Gastrocnemius medialis (tissue), 4 donors: ENCODE measurements at regions not wholly inside any gene's neighbourhood (a gene's known extent, or its start where the extent isn't known, plus 50 kb on each side); places are given as distances from the start of the nearest gene placed in this dataset.

Source experiments
- POLR2A ChIP-seq, 2 donors: fragments of 450-650 bp; IDR thresholded peaks; one replicate each; pipeline ENCODE4 v1.6.1; 2017; ENCODE audit warnings: antibody characterized with exemption in 2 of 2, mild to moderate bottlenecking in 2 of 2, moderate library complexity in 2 of 2
- TF ChIP-seq, protein P1 (sequence below), 5 experiments: fragments of 450-650 bp in 3 of 5; fragments of 200-600 bp in 2 of 5; sonication (generic) in 2 of 5; IDR thresholded peaks in 4 of 5; conservative IDR thresholded peaks in 1 of 5; 1 replicate in 4 of 5; 2 replicates in 1 of 5; pipeline ENCODE4 v1.5.1; 2016 to 2019; ENCODE audit warnings: antibody characterized with exemption in 5 of 5, mild to moderate bottlenecking in 3 of 5, moderate library complexity in 3 of 5

DNA sequence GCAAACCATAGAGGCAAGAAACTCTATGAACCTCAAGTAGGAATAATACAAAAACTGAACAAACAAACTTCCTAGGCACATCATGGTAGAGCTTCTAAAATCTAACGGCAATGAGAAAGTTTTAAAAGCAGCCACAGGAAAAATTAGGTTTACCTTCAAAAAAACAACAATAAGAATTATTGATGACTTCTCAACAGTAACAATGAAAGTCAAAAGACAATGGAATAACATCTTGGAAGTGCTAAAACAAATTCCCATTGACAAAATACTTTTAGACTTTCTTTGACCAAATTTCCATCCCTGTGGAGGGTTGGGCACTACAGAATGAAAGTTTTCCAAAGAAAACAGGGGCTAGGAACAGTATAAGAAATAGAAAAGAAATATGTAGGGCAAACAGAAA, 222.9 kb upstream of the ERCC4 start:
- TF ChIP-seq, protein P1, sequence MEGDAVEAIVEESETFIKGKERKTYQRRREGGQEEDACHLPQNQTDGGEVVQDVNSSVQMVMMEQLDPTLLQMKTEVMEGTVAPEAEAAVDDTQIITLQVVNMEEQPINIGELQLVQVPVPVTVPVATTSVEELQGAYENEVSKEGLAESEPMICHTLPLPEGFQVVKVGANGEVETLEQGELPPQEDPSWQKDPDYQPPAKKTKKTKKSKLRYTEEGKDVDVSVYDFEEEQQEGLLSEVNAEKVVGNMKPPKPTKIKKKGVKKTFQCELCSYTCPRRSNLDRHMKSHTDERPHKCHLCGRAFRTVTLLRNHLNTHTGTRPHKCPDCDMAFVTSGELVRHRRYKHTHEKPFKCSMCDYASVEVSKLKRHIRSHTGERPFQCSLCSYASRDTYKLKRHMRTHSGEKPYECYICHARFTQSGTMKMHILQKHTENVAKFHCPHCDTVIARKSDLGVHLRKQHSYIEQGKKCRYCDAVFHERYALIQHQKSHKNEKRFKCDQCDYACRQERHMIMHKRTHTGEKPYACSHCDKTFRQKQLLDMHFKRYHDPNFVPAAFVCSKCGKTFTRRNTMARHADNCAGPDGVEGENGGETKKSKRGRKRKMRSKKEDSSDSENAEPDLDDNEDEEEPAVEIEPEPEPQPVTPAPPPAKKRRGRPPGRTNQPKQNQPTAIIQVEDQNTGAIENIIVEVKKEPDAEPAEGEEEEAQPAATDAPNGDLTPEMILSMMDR (IDR thresholded peaks at IDR 0.05 in 4 of 5, conservative IDR thresholded peaks at IDR 0.05 in 1 of 5), result no peak
- TF ChIP-seq POLR2A (IDR thresholded peaks at IDR 0.05), result no peak
